ENCODE measurements at regions not wholly inside any gene's neighbourhood (a gene's known extent, or its start where the extent isn't known, plus 50 kb on each side); places are given as distances from the start of the nearest gene placed in this dataset.
"Not testable (repeated sequence)": the region's sequence is repeated elsewhere in the genome, so short reads cannot be mapped to it uniquely, and the experiment has no call there.

GRCh38 chr14:84262932-84263331, 1267.0 kb upstream of the FLRT2 start:
- DNase-seq = no peak

- no peak for DNase-seq
Measured at GRCh38 chr14:84272290-84272721, 1257.6 kb upstream of the FLRT2 start.

- DNase-seq = no peak
Measured at GRCh38 chr14:84273181-84273580, 1256.8 kb upstream of the FLRT2 start.

GRCh38 chr14:84282618-84283017, 1247.3 kb upstream of the FLRT2 start:
- no peak for DNase-seq

- no peak for DNase-seq
Measured at GRCh38 chr14:84288781-84289180, 1241.2 kb upstream of the FLRT2 start.

- no peak for DNase-seq
Measured at GRCh38 chr14:84298663-84299195, 1231.2 kb upstream of the FLRT2 start.

GRCh38 chr14:84303140-84303539, 1226.8 kb upstream of the FLRT2 start:
- DNase-seq = no peak

- DNase-seq = no peak
Measured at GRCh38 chr14:84312551-84312950, 1217.4 kb upstream of the FLRT2 start.

- DNase-seq = no peak
Measured at GRCh38 chr14:84323450-84323849, 1206.5 kb upstream of the FLRT2 start.

- DNase-seq = no peak
Measured at GRCh38 chr14:84323978-84324377, 1206.0 kb upstream of the FLRT2 start.

GRCh38 chr14:84336433-84336832, 1193.5 kb upstream of the FLRT2 start:
- no peak for DNase-seq

- DNase-seq = no peak
Measured at GRCh38 chr14:84340938-84341337, 1189.0 kb upstream of the FLRT2 start.

- not testable (repeated sequence) for DNase-seq
Measured at GRCh38 chr14:84341867-84342266, 1188.1 kb upstream of the FLRT2 start.

- DNase-seq = no peak
Measured at GRCh38 chr14:84343656-84344055, 1186.3 kb upstream of the FLRT2 start.

- DNase-seq = no peak
Measured at GRCh38 chr14:84351646-84352045, 1178.3 kb upstream of the FLRT2 start.

- DNase-seq = no peak
Measured at GRCh38 chr14:84361476-84361875, 1168.5 kb upstream of the FLRT2 start.

- DNase-seq = no peak
Measured at GRCh38 chr14:84375235-84375634, 1154.7 kb upstream of the FLRT2 start.

- DNase-seq = no peak
Measured at GRCh38 chr14:84390010-84390409, 1139.9 kb upstream of the FLRT2 start.

GRCh38 chr14:84397631-84398030, 1132.3 kb upstream of the FLRT2 start:
- DNase-seq = no peak

GRCh38 chr14:84399296-84399910, 1130.5 kb upstream of the FLRT2 start:
- DNase-seq = no peak

GRCh38 chr14:84401631-84402030, 1128.3 kb upstream of the FLRT2 start:
- no peak for DNase-seq

- no peak for DNase-seq
Measured at GRCh38 chr14:84403585-84403984, 1126.4 kb upstream of the FLRT2 start.

GRCh38 chr14:84404246-84404645, 1125.7 kb upstream of the FLRT2 start:
- DNase-seq = no peak

GRCh38 chr14:84409435-84409834, 1120.5 kb upstream of the FLRT2 start:
- DNase-seq = no peak

GRCh38 chr14:84410344-84410743, 1119.6 kb upstream of the FLRT2 start:
- DNase-seq = no peak

Measured in right forelimb (tissue), 1 donor.